ENCODE measurements at regions not wholly inside any gene's neighbourhood (a gene's known extent, or its start where the extent isn't known, plus 50 kb on each side); places are given as distances from the start of the nearest gene placed in this dataset.

DNA sequence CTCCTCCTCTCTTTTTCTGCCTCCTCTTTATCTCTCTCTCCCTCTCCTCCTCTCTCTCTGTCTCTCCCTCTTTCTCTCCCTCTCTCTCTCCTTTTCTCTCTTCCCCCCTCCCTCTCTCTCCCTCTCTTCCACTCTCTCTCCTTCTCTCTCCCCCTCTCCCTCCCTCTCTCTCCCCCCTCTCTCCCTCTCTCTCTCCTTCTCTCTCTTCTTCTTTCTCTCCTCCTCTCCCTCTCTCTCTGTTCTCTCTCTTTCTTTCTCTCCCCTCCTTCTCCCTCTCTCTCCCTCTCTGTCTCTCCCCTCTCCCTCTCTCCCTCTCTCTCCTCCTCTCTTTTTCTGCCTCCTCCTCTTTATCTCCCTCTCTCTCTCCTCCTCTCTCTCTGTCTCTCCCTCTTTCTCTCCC, 197.4 kb downstream of the UQCRFS1 start:
- Histone ChIP-seq H3K9me3 (no peaks in the 10 kb centered on the region), H3K4me3 (no peak overlapping the region), H3K27ac (no peak overlapping the region), H3K27me3 (peaks cover 0 to 34% (median 18%) of the 10 kb centered on the region in 7 donors), H3K4me1 (no peaks in the 10 kb centered on the region), H3K36me3 (no peaks in the 10 kb centered on the region)
- ATAC-seq (no peak), DNase-seq (no peak)
- TF ChIP-seq, protein P1, sequence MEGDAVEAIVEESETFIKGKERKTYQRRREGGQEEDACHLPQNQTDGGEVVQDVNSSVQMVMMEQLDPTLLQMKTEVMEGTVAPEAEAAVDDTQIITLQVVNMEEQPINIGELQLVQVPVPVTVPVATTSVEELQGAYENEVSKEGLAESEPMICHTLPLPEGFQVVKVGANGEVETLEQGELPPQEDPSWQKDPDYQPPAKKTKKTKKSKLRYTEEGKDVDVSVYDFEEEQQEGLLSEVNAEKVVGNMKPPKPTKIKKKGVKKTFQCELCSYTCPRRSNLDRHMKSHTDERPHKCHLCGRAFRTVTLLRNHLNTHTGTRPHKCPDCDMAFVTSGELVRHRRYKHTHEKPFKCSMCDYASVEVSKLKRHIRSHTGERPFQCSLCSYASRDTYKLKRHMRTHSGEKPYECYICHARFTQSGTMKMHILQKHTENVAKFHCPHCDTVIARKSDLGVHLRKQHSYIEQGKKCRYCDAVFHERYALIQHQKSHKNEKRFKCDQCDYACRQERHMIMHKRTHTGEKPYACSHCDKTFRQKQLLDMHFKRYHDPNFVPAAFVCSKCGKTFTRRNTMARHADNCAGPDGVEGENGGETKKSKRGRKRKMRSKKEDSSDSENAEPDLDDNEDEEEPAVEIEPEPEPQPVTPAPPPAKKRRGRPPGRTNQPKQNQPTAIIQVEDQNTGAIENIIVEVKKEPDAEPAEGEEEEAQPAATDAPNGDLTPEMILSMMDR (IDR thresholded peaks at IDR 0.05): no peak
- intact Hi-C loops (cut with DNase I): no loop called here

DNA sequence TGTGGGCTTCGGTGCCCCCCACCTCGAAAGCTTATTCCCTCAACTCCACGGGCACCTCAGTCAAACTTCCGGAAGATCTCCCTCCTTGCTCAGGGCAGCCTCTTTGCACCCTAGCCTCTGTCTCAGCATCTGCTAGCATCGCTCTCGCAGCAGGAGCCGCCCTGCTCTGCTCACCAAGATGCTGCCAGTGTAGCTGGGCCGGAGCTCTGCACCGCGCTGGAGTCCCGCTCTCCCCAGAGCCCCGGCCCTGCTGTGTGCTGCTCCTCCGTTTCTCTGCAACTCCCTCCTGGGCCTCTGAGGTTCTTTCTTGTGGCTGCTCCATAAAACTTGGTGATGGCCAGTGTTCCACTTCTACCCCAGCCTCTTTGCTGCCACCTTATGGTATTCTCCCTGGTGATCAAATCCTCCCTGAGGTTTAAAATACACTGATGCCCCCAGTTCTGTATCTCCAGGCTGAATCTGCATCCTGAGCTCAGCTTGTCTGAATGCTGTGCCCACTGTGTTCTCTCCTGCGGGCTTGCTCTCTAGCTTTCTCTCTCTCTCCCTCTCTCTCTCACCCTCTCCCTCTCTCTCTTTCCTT, 198.0 kb downstream of the UQCRFS1 start:
- TF ChIP-seq, protein P1 (IDR thresholded peaks at IDR 0.05): no peak
- Histone ChIP-seq H3K27ac (no peak overlapping the region), H3K9me3 (no peaks in the 10 kb centered on the region), H3K27me3 (peaks cover 0 to 34% (median 18%) of the 10 kb centered on the region in 7 donors), H3K4me1 (no peaks in the 10 kb centered on the region), H3K4me3 (no peak overlapping the region), H3K36me3 (no peaks in the 10 kb centered on the region)
- intact Hi-C loops (cut with DNase I): no loop called here
- ATAC-seq (no peak), DNase-seq (no peak)
- 75 to 76% methylated on average over 14 of the region's 14 CpGs for WGBS, 2 donors

DNA sequence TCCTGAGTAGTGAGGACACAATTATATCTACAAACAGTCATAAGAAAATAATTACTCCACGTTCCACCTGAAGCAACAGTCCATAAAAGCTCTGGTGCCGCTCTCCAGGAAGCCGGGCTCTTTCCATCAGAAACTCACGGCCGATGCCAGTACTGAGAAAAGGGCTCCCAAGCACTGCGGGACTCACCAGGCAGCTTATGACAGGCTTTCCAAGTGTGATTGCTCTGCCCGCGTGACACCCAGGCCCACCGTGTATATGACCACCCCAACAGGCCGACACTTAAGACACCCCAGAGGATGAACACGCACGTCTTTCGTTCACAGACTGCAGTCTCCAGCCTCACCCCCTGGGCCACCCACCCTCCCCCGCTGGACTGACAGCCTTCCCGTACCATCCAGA, 199.0 kb downstream of the UQCRFS1 start:
- H3K9me3 ChIP-seq: no peaks in the 10 kb centered on the region
- ATAC-seq (no peak), DNase-seq (no peak)
- no peaks in the 10 kb centered on the region for H3K36me3 ChIP-seq
- no peaks in the 10 kb centered on the region for H3K4me1 ChIP-seq
- no peak overlapping the region for H3K27ac ChIP-seq
- intact Hi-C loops (cut with DNase I): no loop called here
- WGBS, 2 donors: 76 to 79% methylated on average over 15 of the region's 15 CpGs
- TF ChIP-seq, protein P1 (IDR thresholded peaks at IDR 0.05): no peak
- H3K27me3 ChIP-seq: peaks cover 0 to 34% (median 18%) of the 10 kb centered on the region in 7 donors
- no peak overlapping the region for H3K4me3 ChIP-seq

DNA sequence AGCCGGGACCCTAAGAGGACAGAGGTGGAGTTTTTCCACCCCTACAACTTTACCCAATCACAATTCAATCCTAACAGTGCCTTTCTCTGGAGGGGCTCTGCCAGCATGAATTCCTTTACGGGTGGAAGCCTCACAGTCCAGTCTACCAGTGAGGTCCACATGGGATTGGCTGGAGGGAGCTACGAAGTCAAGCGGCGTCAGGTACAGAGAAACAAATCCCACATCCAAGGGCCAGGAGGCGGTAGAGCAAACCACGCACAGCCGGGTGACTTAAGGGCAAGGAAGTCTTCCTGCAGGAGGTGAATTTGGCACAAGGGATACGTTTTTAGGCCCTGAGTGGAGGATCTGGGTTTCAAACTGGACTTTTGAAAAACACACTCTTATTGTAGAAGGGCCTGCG, 199.6 kb downstream of the UQCRFS1 start:
- TF ChIP-seq, protein P1 (IDR thresholded peaks at IDR 0.05): no peak
- H3K27ac ChIP-seq: no peak overlapping the region

More for the DNA sequence above, 199.6 kb downstream of the UQCRFS1 start:
- intact Hi-C loops (cut with DNase I): no loop called here
- Histone ChIP-seq H3K4me1 (no peaks in the 10 kb centered on the region), H3K36me3 (no peaks in the 10 kb centered on the region), H3K4me3 (no peak overlapping the region), H3K9me3 (no peaks in the 10 kb centered on the region), H3K27me3 (peaks cover 0 to 29% (median 16%) of the 10 kb centered on the region in 7 donors)
- DNase-seq: no peak
- no peak for ATAC-seq
- 48 to 62% methylated on average over 10 of the region's 10 CpGs for WGBS, 2 donors

All from heart right ventricle (tissue), 16 donors.